Liver (tissue), 3 donors: ENCODE measurements at regions not wholly inside any gene's neighbourhood (a gene's known extent, or its start where the extent isn't known, plus 50 kb on each side); places are given as distances from the start of the nearest gene placed in this dataset.

ENCODE experiments used
- CTCF ChIP-seq: fragments of 150-350 bp; IDR thresholded peaks from 2 replicates; pipeline ENCODE4 v1.5.1; 2017; ENCODE audit warnings: improper control_type of control experiment, low read depth, low read length; ENCODE audit not compliant: missing input control
- EGR1 ChIP-seq, 2 donors: IDR thresholded peaks; 2 replicates each; pipeline ENCODE4 v1.6.1; 2016 to 2018; ENCODE audit warnings: antibody characterized with exemption in 2 of 2, low read depth in 2 of 2
- HNF4G ChIP-seq: IDR thresholded peaks from 2 replicates; pipeline ENCODE4 v1.6.1; 2016; ENCODE audit warnings: antibody characterized with exemption
- RAD21 ChIP-seq, 2 donors: IDR thresholded peaks; 2 replicates each; pipeline ENCODE4 v1.6.1; 2016; ENCODE audit warnings: antibody characterized with exemption in 2 of 2, mild to moderate bottlenecking in 2 of 2
- REST ChIP-seq: IDR thresholded peaks from 2 replicates; pipeline ENCODE4 v1.6.1; 2016; ENCODE audit warnings: antibody characterized with exemption, mild to moderate bottlenecking
- SP1 ChIP-seq: IDR thresholded peaks from 2 replicates; pipeline ENCODE4 v1.6.1; 2018; ENCODE audit warnings: antibody characterized with exemption, mild to moderate bottlenecking
- TAF1 ChIP-seq: conservative IDR thresholded peaks from 2 replicates; pipeline ENCODE4 v1.6.1; 2016; ENCODE audit warnings: antibody characterized with exemption, mild to moderate bottlenecking
- YY1 ChIP-seq: IDR thresholded peaks from 2 replicates; pipeline ENCODE4 v1.6.1; 2016; ENCODE audit warnings: antibody characterized with exemption, mild to moderate bottlenecking
- donor health status: healthy.
- donor health status: healthy.

GRCh38 chr13:85163063-85163462 is 636.2 kb downstream of the SLITRK6 start:
- no peak for TF ChIP-seq CTCF
- no peak for TF ChIP-seq REST
- TF ChIP-seq EGR1 (IDR thresholded peaks at IDR 0.05; ENCODE audit: low read depth in 2 of 2), result no peak
- TF ChIP-seq HNF4G, result no peak
- TF ChIP-seq YY1, result no peak
- no peak for TF ChIP-seq RAD21 (IDR thresholded peaks at IDR 0.05)
- TF ChIP-seq TAF1, result no peak
- no peak for TF ChIP-seq SP1
